Tibial nerve (tissue), 3 donors: ENCODE measurements at regions not wholly inside any gene's neighbourhood (a gene's known extent, or its start where the extent isn't known, plus 50 kb on each side); places are given as distances from the start of the nearest gene placed in this dataset.

Experiments
- EP300 ChIP-seq, 2 donors: sonication (generic); formaldehyde crosslinking; IDR thresholded peaks; one replicate each; pipeline ENCODE4 v1.6.1; 2017; ENCODE audit warnings: antibody characterized with exemption in 2 of 2, mild to moderate bottlenecking in 1 of 2
- POLR2A ChIP-seq, 2 donors: fragments of 450-650 bp; IDR thresholded peaks; one replicate each; pipeline ENCODE4 v1.6.1; 2017; ENCODE audit warnings: antibody characterized with exemption in 2 of 2, mild to moderate bottlenecking in 2 of 2, moderate library complexity in 2 of 2

- no peak for TF ChIP-seq POLR2A (IDR thresholded peaks at IDR 0.05)
- no peak for TF ChIP-seq EP300 (IDR thresholded peaks at IDR 0.05)
These were observed 166.7 kb upstream of the CENPW start for GRCh38 chr6:126173265-126173664.
